Spleen (tissue), 11 donors: ENCODE measurements at regions not wholly inside any gene's neighbourhood (a gene's known extent, or its start where the extent isn't known, plus 50 kb on each side); places are given as distances from the start of the nearest gene placed in this dataset.

ENCODE experiments used
- DNase-seq: peaks from one replicate; pipeline ENCODE4 v3.0.0-alpha.2; 2020
- H3K27ac ChIP-seq, 8 donors: fragments of 200-600 bp; sonication (generic) in 7 of 8; 1 replicate in 4 of 8; 2 replicates in 4 of 8; pipeline versions ENCODE4 v1.5.0 to v1.8.0; 2016 to 2021; ENCODE audit warnings: inconsistent platforms in 4 of 8, mild to moderate bottlenecking in 4 of 8, moderate library complexity in 1 of 8
- H3K27me3 ChIP-seq, 7 donors: fragments of 200-600 bp; sonication (generic) in 6 of 7; replicated peaks in 1 of 7; 1 replicate in 4 of 7; 2 replicates in 3 of 7; pipeline versions ENCODE4 v1.5.0 to v1.8.0; 2016 to 2021; ENCODE audit warnings: inconsistent platforms in 3 of 7, mild to moderate bottlenecking in 1 of 7
- H3K36me3 ChIP-seq, 6 donors: fragments of 200-600 bp; sonication (generic) in 5 of 6; 1 replicate in 4 of 6; 2 replicates in 2 of 6; pipeline versions ENCODE4 v1.5.0 to v1.8.0; 2016 to 2021; ENCODE audit warnings: inconsistent platforms in 2 of 6
- H3K4me1 ChIP-seq, 6 donors: fragments of 200-600 bp; sonication (generic) in 5 of 6; 1 replicate in 3 of 6; 2 replicates in 3 of 6; pipeline versions ENCODE4 v1.5.0 to v1.8.0; 2016 to 2021; ENCODE audit warnings: inconsistent platforms in 3 of 6
- H3K4me3 ChIP-seq, 8 donors: fragments of 200-600 bp; sonication (generic) in 7 of 8; 1 replicate in 4 of 8; 2 replicates in 4 of 8; pipeline versions ENCODE4 v1.5.0 to v1.8.0; 2016 to 2021; ENCODE audit warnings: inconsistent platforms in 4 of 8, mild to moderate bottlenecking in 4 of 8, moderate library complexity in 2 of 8
- H3K9me3 ChIP-seq, 8 donors: fragments of 200-600 bp; sonication (generic) in 7 of 8; 1 replicate in 4 of 8; 2 replicates in 4 of 8; pipeline versions ENCODE4 v1.5.0 to v1.8.0; 2016 to 2021; ENCODE audit warnings: inconsistent platforms in 4 of 8
- CTCF ChIP-seq, 11 experiments: fragments of 200-600 bp in 7 of 11; fragments of 450-650 bp in 4 of 11; sonication (generic) in 4 of 11; IDR thresholded peaks in 8 of 11; conservative IDR thresholded peaks in 3 of 11; 1 replicate in 7 of 11; 2 replicates in 4 of 11; pipeline versions ENCODE4 v1.4.0 to v1.8.0; 2016 to 2021; ENCODE audit warnings: antibody characterized with exemption in 11 of 11, inconsistent platforms in 4 of 11, mild to moderate bottlenecking in 1 of 11
- POLR2A ChIP-seq, 3 donors: fragments of 450-650 bp; IDR thresholded peaks; one replicate each; pipeline ENCODE4 v1.5.1; 2017; ENCODE audit warnings: antibody characterized with exemption in 3 of 3, mild to moderate bottlenecking in 1 of 3
- POLR2AphosphoS5 ChIP-seq, 3 donors: sonication (generic); formaldehyde crosslinking; IDR thresholded peaks; one replicate each; pipeline ENCODE4 v1.5.1; 2017; ENCODE audit warnings: antibody characterized with exemption in 3 of 3
- WGBS, 5 donors: extraction: QIAGEN DNeasy Blood & Tissue Kit in 3 of 5; methylation state at CpG; one replicate each; pipeline versions ENCODE4 v1.1.5 to v1.1.7; 2013 to 2018; 5-methylcytosine and 5-hydroxymethylcytosine counted together
- intact Hi-C: fragments of 100-400 bp; cut with DNase I; formaldehyde crosslinking; loops from one replicate; pipeline ENCODE4 v1.15.0; 2023; ENCODE audit warnings: low total_unique reads
- donor health status: healthy with polysubstance abuse.
- donor health status: DM: no; HTN: no; CAD: no; lungs with moderate emphysema.
- donor health status: DM: no; HTN: no; CAD: no.
- donor health status: Bipolar disorder and iron deficiency.
- donor health status: healthy.
- donor health status: DM: no; HTN: no; CAD: no.
- donor health status: DM: yes; HTN: yes; CAD: no.

- no peak for DNase-seq
- intact Hi-C loops, result no loop called here
- no peak for TF ChIP-seq POLR2A (IDR thresholded peaks at IDR 0.05)
- TF ChIP-seq CTCF (IDR thresholded peaks at IDR 0.05 in 8 of 11, conservative IDR thresholded peaks at IDR 0.05 in 3 of 11), result no peak
- TF ChIP-seq POLR2AphosphoS5 (IDR thresholded peaks at IDR 0.05), result no peak
- 48 to 60% (median 57%) methylated on average over 3 of the region's 3 CpGs for WGBS, 5 donors
- Histone ChIP-seq H3K9me3 (no peaks in the 10 kb centered on the region), H3K36me3 (no peaks in the 10 kb centered on the region), H3K27ac (peak overlapping the region; percentile 43 to 74 (median 62)), H3K4me1 (peaks cover 19 to 69% (median 46%) of the 10 kb centered on the region in 6 donors), H3K27me3 (no peaks in the 10 kb centered on the region), H3K4me3 (no peak overlapping the region)
Measured at GRCh38 chr12:92554158-92555073, 148.4 kb upstream of the PLEKHG7 start.

GRCh38 chr12:92553389-92553788 lies 149.4 kb upstream of the PLEKHG7 start:
- H3K27ac ChIP-seq, result peak overlapping the region; percentile 43 to 74 (median 62)
- WGBS, 5 donors, result 44 to 63% (median 49%) methylated on average over 6 of the region's 6 CpGs

GRCh38 chr12:92552412-92553108 lies 150.2 kb upstream of the PLEKHG7 start:
- Histone ChIP-seq H3K27me3 (no peaks in the 10 kb centered on the region), H3K9me3 (no peaks in the 10 kb centered on the region), H3K27ac (peak overlapping the region in 5 of 8 donors; percentile 29 to 74 (median 67)), H3K4me3 (no peak overlapping the region), H3K4me1 (peaks cover 19 to 61% (median 43%) of the 10 kb centered on the region in 6 donors), H3K36me3 (no peaks in the 10 kb centered on the region)
- WGBS, 5 donors, result 89 to 100% (median 97%) methylated on average over 3 of the region's 3 CpGs
- no peak for DNase-seq
- TF ChIP-seq POLR2A (IDR thresholded peaks at IDR 0.05), result no peak
- intact Hi-C loops, result no loop called here

More at GRCh38 chr12:92553389-92553788, 149.4 kb upstream of the PLEKHG7 start:
- Histone ChIP-seq H3K9me3 (no peaks in the 10 kb centered on the region), H3K4me3 (no peak overlapping the region), H3K36me3 (no peaks in the 10 kb centered on the region), H3K4me1 (peaks cover 19 to 69% (median 44%) of the 10 kb centered on the region in 6 donors), H3K27me3 (no peaks in the 10 kb centered on the region)
- intact Hi-C loops, result no loop called here
- peak in 2 of 3 donors; percentile 48 to 59 for TF ChIP-seq POLR2AphosphoS5 (IDR thresholded peaks at IDR 0.05)
- no peak for TF ChIP-seq CTCF (IDR thresholded peaks at IDR 0.05 in 8 of 11, conservative IDR thresholded peaks at IDR 0.05 in 3 of 11)
- peak; percentile 75 for DNase-seq

GRCh38 chr12:92551853-92552397 lies 150.9 kb upstream of the PLEKHG7 start:
- H3K27ac ChIP-seq, result peak overlapping the region in 5 of 8 donors; percentile 29 to 74 (median 67)
- no peaks in the 10 kb centered on the region for H3K36me3 ChIP-seq
- TF ChIP-seq POLR2A (IDR thresholded peaks at IDR 0.05) (no peak), CTCF (IDR thresholded peaks at IDR 0.05 in 8 of 11, conservative IDR thresholded peaks at IDR 0.05 in 3 of 11) (no peak)
- peaks cover 19 to 55% (median 41%) of the 10 kb centered on the region in 6 donors for H3K4me1 ChIP-seq
- no peak for DNase-seq
- no peaks in the 10 kb centered on the region for H3K9me3 ChIP-seq
- no peaks in the 10 kb centered on the region for H3K27me3 ChIP-seq
- intact Hi-C loops, result no loop called here
- no peak overlapping the region for H3K4me3 ChIP-seq
